ENCODE measurements at regions not wholly inside any gene's neighbourhood (a gene's known extent, or its start where the extent isn't known, plus 50 kb on each side); places are given as distances from the start of the nearest gene placed in this dataset.

DNA sequence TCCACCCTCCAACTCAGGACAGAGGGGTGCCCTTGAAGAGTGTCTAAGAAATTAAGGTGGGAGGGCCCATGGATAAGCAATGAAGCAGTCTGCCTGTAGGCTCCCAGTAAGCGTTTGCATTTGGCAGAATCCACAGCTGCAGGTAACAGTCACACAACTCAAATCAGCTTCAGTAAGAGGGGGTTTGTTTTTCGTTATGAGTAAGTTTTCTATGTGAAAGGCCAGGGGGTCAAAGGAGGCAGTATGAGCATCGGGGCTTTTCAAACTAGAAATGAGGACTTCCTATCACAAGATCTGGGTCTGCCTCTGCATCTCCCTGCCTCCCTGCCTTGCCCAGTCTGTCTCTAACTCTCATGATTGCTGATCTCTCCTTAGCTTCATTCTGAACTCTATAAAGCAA lies 128.1 kb upstream of the CCL2 start:
- TF ChIP-seq CTCF (IDR thresholded peaks at IDR 0.05; ENCODE audit: low read depth, low read length): no peak
- TF ChIP-seq EZH2phosphoT487 (IDR thresholded peaks at IDR 0.05; ENCODE audit: low read depth): no peak

All from OCI-LY3 (cell line).